Epithelial cell of proximal tubule (primary cell): ENCODE measurements at regions not wholly inside any gene's neighbourhood (a gene's known extent, or its start where the extent isn't known, plus 50 kb on each side); places are given as distances from the start of the nearest gene placed in this dataset.

Experiments
- DNase-seq: peaks from one replicate; pipeline ENCODE4 v3.0.0-alpha.2; 2011; ENCODE audit warnings: low read depth
- H3K4me3 ChIP-seq: 2 replicates; pipeline ENCODE4 v1.5.1; 2011; ENCODE audit warnings: low read depth, mild to moderate bottlenecking, low read length
- CTCF ChIP-seq: conservative IDR thresholded peaks from 2 replicates; pipeline ENCODE4 v1.5.1; 2012; ENCODE audit warnings: low read depth, mild to moderate bottlenecking, low read length

- no peak for DNase-seq
Observed at GRCh38 chr16:49928176-49929041, 72.5 kb upstream of the ZNF423 start.

GRCh38 chr16:49929626-49930025 lies 73.7 kb upstream of the ZNF423 start:
- no peak for TF ChIP-seq CTCF
- no peak for DNase-seq
- no peak overlapping the region for H3K4me3 ChIP-seq

More at GRCh38 chr16:49928176-49929041, 72.5 kb upstream of the ZNF423 start:
- no peak for TF ChIP-seq CTCF
- no peak overlapping the region for H3K4me3 ChIP-seq

GRCh38 chr16:49930841-49931240 lies 74.9 kb upstream of the ZNF423 start:
- no peak overlapping the region for H3K4me3 ChIP-seq
- no peak for DNase-seq
- TF ChIP-seq CTCF: no peak

GRCh38 chr16:49931266-49931665 lies 75.4 kb upstream of the ZNF423 start:
- no peak for TF ChIP-seq CTCF
- H3K4me3 ChIP-seq: no peak overlapping the region
- no peak for DNase-seq

- no peak for DNase-seq
- no peak overlapping the region for H3K4me3 ChIP-seq
- TF ChIP-seq CTCF: no peak
Observed at GRCh38 chr16:49931916-49932315, 76.0 kb upstream of the ZNF423 start.

GRCh38 chr16:49932434-49932833 lies 76.5 kb upstream of the ZNF423 start:
- no peak overlapping the region for H3K4me3 ChIP-seq
- no peak for TF ChIP-seq CTCF
- DNase-seq: no peak

GRCh38 chr16:49932946-49933345 lies 77.0 kb upstream of the ZNF423 start:
- TF ChIP-seq CTCF: no peak
- no peak overlapping the region for H3K4me3 ChIP-seq
- no peak for DNase-seq
